Femur (tissue), 1 donor: ENCODE measurements at regions not wholly inside any gene's neighbourhood (a gene's known extent, or its start where the extent isn't known, plus 50 kb on each side); places are given as distances from the start of the nearest gene placed in this dataset.
A peak's percentile ranks its signal among the peaks of the same experiment; 100 is the strongest.
"Not testable (repeated sequence)": the region's sequence is repeated elsewhere in the genome, so short reads cannot be mapped to it uniquely, and the experiment has no call there.

Experiments used
- DNase-seq: peaks from one replicate; pipeline ENCODE4 v3.0.0-alpha.2; 2017

GRCh38 chr3:35446896-35447295 is 192.4 kb upstream of the ARPP21 start:
- DNase-seq: no peak

GRCh38 chr3:35448121-35448520 is 191.2 kb upstream of the ARPP21 start:
- no peak for DNase-seq

DNA sequence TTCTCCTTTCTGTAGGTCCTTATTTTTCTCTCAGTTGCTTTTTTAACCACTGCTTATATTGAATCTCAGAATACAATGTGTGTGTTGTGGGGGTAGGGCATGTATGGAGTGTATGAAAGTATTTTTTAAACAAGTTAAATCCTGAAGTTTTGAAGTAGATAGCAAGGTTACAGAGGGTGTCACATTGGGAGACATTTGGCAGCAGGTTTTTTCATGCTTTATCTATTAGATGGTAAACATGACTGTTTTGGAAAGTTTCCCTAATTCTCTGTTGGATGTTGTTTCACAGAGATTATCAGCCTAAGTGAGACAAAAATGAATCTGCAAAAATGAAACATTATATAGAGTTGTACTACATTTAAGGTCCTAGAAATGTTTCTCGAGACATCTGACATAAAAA is 190.6 kb upstream of the ARPP21 start:
- no peak for DNase-seq

GRCh38 chr3:35454819-35455218 is 184.5 kb upstream of the ARPP21 start:
- not testable (repeated sequence) for DNase-seq

GRCh38 chr3:35473956-35474355 is 165.4 kb upstream of the ARPP21 start:
- DNase-seq: no peak

GRCh38 chr3:35482566-35482965 is 156.8 kb upstream of the ARPP21 start:
- DNase-seq: not testable (repeated sequence)

DNA sequence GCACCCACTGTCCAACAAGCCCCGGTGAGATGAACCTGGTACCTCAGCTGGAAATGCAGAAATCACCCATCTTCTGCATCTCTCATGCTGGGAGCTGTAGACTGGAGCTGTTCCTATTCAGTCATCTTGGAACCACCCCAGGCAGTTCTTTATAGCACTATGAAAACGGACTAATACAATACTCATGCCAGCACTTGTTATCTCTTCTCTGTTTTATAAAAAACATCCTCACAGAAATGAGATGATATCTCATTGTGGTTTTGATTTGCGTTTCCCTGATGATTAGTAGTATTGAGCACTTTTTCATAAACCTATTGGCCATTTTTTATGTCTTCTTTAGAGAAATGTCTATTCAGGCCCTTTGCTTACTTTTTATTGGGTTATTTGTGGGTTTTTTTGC is 156.2 kb upstream of the ARPP21 start:
- no peak for DNase-seq

DNA sequence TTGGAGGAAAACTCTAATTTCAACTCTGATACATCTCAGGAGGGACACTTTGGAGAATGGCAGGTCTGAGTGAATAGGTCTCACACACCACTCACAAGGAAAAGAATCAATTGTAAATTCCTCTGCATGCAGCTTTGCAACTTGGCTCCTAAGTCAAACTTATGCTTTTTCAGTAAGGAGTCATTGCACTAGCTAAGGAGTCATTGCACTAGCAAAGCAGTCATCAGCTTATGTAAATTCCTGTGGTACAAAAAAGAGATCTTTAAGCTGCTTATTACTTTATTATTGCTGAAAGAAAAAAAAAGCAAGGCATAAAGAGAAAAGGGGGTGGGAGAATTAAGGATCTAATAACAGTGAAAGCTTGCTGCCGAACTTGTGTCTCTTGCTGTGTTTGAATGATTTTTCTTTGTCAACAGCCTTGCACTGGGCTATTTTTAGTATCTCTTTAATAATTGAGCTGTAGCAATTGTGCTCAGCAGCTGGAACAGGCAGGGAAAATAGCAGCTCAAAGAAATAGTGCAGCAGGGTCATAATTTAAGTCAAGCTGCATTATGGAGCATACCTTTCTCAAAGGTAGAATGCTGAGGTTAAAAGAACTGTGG is 154.3 kb upstream of the ARPP21 start:
- DNase-seq: no peak

DNA sequence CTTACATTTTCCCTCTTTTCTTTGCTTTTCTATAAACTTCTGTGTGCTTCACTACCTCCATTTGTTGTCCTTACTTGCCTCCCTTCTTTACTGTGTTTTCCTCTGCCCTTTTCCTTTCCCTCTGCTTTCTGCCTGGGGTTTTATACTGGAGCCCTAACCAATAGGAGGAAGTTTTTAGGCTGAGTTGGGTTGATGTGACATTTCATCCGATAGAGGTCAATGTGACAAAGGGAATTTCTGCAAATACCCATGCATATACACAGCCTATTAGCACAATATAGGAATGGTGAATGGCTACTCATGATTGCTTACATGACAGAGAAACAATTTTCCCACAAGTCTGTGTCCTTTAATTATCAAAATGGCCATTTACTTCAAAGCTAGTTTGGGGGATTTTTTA is 153.0 kb upstream of the ARPP21 start:
- DNase-seq: no peak

DNA sequence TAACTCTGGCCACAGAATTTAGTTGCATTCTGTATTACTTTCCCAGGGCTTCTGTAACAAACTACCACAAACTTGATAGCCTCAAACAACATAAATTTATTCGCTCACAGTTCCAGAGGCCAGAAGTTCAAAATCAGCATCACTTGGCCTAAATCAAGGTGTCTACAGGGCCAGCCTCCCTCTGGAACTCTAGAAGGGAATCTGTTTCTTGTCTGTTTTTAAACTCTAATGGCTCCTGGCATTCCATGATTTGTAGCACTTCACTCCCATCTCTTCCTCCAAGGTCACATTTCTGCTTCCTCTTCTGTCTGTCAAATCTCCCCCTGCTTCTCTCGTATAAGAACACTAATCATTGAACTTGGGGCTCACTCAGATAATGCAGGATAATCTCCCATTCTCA is 151.9 kb upstream of the ARPP21 start:
- DNase-seq: no peak

DNA sequence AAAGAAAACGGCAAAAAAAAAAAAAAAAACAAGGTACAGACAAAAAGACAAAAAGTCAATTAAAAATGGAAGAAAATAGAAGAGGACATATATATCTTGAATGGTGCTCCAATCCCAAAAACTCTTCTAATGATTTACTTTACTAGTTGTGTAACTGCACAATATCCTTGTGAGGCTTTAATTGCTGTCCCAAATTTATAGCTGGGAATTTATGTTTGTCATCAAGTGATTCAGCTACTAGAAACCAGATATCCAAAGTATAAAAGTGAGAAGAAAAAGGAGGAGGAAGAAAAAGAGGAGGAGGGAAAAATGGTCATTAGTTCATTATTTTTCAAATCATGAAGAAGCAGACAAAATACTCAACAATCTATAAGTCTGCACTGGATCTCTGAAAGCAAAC is 150.8 kb upstream of the ARPP21 start:
- no peak for DNase-seq

- DNase-seq: no peak
Measured at GRCh38 chr3:35492841-35493240, 146.5 kb upstream of the ARPP21 start.

DNA sequence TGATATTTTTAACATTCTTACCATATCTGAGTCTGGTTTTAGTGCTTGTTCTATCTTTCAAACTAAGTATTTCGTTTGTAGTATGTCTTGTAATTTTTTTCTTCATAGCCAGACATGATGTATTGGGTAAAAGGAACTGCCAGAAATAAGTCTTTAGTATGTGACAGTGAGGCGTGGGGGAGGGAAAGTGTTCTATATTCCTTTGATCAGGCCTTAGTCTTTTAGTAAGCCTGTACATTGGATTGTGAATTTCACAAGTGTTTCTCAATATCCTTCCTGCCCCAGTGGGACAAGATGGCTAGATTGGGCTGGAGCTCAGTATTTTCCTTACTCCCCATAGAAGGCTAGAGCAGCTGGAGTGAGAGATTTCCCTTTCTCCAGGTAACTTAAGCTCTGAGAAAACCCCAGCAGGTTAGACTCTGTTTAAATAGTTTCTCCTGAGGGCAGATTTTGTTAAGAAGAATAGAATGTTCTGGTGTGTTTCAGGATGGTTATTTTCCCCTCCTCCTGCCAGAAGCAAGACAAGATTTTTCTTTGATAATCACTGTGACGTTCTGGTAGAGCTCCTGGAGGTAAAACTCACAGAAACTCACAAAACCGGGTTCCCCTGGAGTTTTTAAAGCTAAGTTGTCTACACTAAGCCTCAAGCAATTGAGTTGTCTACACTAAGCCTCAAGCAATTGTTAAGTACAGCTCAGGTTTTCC is 140.7 kb upstream of the ARPP21 start:
- DNase-seq: no peak

GRCh38 chr3:35500641-35501350 is 138.5 kb upstream of the ARPP21 start:
- peak; percentile 22 for DNase-seq

DNA sequence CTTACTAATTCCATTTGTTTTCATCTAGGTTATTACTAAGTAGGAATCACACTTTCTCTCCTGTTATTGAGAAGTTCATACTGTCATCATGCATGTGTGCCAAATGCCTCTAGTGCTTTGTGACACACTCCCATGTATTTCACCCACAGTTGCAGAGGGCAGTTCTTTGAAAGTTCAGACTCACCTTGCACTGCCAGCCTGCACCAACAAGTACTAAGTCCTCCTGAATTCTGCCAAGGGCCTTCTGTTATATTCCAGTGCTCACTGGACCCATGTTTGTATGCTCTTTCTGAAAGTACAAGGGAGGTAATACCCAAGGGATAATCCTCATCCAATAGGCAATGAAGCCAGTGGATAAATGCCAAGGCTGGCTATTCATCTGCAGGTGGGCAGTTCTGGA is 136.6 kb upstream of the ARPP21 start:
- DNase-seq: no peak

DNA sequence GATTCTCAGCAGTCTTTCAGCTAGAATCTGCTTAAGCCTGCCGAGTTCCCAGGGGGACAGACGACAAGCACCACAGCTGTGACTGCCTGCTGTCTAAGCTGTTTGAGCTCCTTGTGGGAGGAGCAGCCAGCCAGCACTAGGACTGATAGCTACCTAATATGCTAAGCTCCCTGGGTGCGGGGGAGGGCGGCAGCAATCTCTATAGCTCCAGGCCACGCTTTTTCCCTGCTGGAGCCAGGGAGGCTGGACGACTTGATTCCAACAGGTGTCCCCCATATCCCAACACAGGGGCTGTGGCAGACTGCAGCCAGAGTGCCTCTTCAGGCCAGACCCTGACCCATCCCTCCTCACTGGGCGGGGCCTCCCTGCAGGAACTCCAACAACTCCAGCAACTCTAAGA is 134.1 kb upstream of the ARPP21 start:
- DNase-seq: peak; percentile 71

- DNase-seq: no peak
Measured at GRCh38 chr3:35505772-35506171, 133.6 kb upstream of the ARPP21 start.

GRCh38 chr3:35519936-35520335 is 119.4 kb upstream of the ARPP21 start:
- DNase-seq: no peak

DNA sequence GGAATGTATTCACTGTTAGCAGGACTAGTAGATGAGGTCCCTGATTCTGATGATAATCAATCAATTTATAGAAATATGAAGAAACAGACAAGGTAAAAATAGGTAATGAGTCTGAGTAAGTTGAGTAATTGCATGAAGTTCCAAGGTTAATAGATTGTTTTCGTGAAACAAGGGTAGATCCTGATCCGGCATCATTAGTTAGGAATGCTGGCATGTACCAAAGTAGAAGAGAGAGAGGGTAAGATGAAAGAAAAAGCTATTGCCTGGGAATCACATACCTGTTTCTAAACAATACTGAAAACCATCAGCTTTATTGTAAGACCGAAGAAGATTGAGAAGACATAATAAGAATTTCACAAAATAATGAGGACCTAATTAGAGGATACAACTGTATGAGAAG is 118.1 kb upstream of the ARPP21 start:
- no peak for DNase-seq

- no peak for DNase-seq
Measured at GRCh38 chr3:35522450-35522849, 116.9 kb upstream of the ARPP21 start.

DNA sequence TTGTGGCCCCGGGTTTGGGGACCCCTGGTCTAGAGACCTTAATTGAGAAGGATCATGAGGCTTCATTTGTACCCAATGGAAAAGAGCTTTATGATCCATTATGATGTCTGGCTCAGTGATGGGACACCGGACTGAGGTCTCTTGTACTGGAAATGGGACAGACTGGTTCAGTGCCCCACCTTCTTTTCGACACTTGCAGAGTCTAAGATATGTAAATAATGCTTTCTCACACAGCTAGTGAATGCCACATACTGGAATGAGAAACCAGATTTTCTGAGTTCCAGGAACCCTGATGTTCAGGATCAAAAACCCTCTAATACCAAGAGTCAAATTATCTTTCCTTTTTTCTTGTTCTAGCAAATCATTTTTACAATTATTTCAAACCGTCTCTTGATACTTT is 116.3 kb upstream of the ARPP21 start:
- DNase-seq: no peak

DNA sequence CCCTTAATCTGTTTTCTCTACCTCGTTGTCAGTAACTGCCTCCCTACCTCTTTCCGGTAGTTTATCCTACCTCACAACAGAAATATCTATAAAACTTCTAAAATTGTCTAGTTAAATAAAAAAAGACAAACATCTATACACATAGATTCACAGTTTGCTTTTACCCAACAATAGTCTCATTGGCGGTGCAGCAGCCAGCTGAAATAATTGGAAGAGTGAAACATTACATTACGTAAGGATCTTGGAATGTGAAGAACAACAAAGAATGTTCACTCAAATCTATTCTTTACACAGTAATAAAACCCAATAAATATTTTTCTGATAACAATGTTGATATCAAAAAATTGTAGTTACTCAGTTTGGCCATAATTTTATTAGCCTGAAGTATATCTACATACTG is 115.5 kb upstream of the ARPP21 start:
- DNase-seq: no peak

DNA sequence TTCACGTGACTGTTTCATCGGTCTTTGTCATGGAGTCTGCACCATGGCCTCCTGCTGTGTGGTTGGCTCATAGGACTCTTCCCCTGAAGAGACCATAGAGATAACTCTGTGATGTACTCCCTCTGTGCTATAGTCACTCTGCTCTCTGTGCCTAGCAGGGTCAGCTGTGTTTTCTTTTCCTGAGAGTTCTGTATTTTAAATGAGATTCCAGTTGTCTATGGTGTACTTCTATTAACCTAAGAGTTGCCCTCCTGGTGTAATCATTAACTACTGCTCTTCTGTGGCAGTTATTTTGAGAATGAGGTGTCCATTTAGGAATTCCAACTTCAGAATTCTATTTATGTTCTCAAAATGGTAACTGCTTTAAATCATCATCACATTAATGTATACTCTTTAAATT is 114.5 kb upstream of the ARPP21 start:
- DNase-seq: no peak

DNA sequence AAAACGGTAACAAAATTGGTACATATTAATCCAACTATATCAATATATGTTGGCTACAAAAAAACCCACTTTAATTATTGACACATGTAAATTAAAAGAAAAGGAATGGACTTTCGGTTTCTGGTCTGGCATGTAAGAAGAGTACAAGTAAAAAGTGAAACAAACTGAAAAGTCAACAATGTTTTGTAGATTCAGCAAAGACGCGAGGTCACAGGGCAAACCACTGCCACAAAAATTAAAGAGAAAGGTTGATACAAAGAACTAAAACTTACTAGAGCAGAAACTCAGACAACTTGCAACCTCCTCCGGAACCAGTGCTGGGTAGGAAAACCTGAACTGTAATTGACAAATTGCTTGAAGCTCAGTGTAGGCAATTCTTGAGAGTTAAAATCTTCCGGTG is 110.6 kb upstream of the ARPP21 start:
- DNase-seq: no peak
